ENCODE measurements at regions not wholly inside any gene's neighbourhood (a gene's known extent, or its start where the extent isn't known, plus 50 kb on each side); places are given as distances from the start of the nearest gene placed in this dataset.

DNA sequence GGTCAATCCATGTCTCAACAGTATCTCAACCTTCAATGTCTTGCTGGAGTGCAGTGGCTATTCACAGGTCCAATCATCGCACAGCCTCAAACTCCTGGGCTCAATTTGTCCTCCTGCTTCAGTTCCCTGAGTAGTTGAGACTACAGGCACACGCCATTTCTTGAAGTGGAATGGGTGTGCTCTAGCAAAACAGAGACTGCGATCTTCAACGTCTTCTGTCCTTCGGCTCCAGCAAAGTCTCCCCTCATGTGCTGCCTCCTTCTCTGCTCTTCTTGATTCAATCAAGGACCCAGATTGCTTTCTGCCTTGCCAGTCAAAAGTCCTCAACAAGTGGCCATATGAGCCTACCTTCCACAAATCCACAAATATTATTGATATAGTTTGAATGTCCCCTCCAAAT, 466.7 kb upstream of the MIR17HG start:
- H3K36me3 ChIP-seq (ENCODE audit: insufficient read depth) = no peaks in the 10 kb centered on the region
- Mint-ChIP-seq H3K4me1 (no peaks in the 10 kb centered on the region), H3K27ac (no peak overlapping the region), H3K9me3 (no peaks in the 10 kb centered on the region), H3K27me3 (ENCODE audit: insufficient read depth, low read depth, poor library complexity) (peaks cover 5% of the 10 kb centered on the region), H3K36me3 (ENCODE audit: low read depth) (no peaks in the 10 kb centered on the region), H3K4me3 (no peak overlapping the region)
- H3F3A ChIP-seq (replicated peaks; ENCODE audit: low read depth) = no peaks in the 10 kb centered on the region
- TF ChIP-seq, protein P1, sequence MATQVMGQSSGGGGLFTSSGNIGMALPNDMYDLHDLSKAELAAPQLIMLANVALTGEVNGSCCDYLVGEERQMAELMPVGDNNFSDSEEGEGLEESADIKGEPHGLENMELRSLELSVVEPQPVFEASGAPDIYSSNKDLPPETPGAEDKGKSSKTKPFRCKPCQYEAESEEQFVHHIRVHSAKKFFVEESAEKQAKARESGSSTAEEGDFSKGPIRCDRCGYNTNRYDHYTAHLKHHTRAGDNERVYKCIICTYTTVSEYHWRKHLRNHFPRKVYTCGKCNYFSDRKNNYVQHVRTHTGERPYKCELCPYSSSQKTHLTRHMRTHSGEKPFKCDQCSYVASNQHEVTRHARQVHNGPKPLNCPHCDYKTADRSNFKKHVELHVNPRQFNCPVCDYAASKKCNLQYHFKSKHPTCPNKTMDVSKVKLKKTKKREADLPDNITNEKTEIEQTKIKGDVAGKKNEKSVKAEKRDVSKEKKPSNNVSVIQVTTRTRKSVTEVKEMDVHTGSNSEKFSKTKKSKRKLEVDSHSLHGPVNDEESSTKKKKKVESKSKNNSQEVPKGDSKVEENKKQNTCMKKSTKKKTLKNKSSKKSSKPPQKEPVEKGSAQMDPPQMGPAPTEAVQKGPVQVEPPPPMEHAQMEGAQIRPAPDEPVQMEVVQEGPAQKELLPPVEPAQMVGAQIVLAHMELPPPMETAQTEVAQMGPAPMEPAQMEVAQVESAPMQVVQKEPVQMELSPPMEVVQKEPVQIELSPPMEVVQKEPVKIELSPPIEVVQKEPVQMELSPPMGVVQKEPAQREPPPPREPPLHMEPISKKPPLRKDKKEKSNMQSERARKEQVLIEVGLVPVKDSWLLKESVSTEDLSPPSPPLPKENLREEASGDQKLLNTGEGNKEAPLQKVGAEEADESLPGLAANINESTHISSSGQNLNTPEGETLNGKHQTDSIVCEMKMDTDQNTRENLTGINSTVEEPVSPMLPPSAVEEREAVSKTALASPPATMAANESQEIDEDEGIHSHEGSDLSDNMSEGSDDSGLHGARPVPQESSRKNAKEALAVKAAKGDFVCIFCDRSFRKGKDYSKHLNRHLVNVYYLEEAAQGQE (IDR thresholded peaks at IDR 0.05; ENCODE audit: unreplicated experiment) = no peak
- TF ChIP-seq STAT1 (IDR thresholded peaks at IDR 0.05; ENCODE audit: unreplicated experiment) (no peak), EZH2phosphoT487 (IDR thresholded peaks at IDR 0.05; ENCODE audit: unreplicated experiment) (no peak)
- TF ChIP-seq, protein P2, sequence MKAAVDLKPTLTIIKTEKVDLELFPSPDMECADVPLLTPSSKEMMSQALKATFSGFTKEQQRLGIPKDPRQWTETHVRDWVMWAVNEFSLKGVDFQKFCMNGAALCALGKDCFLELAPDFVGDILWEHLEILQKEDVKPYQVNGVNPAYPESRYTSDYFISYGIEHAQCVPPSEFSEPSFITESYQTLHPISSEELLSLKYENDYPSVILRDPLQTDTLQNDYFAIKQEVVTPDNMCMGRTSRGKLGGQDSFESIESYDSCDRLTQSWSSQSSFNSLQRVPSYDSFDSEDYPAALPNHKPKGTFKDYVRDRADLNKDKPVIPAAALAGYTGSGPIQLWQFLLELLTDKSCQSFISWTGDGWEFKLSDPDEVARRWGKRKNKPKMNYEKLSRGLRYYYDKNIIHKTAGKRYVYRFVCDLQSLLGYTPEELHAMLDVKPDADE (IDR thresholded peaks at IDR 0.05) = no peak
- H3K27me3 ChIP-seq (ENCODE audit: insufficient read depth) = no peaks in the 10 kb centered on the region
- H3K27ac ChIP-seq (ENCODE audit: low read depth) = no peak overlapping the region
- H3K79me2 ChIP-seq (replicated peaks; ENCODE audit: insufficient read depth) = no peaks in the 10 kb centered on the region
- H3K4me3 ChIP-seq = no peak overlapping the region
- H3K9me2 ChIP-seq (ENCODE audit: insufficient read depth) = no peaks in the 10 kb centered on the region
- ATAC-seq = no peak
- H4K20me1 ChIP-seq (replicated peaks; ENCODE audit: insufficient read depth) = no peaks in the 10 kb centered on the region
- no peaks in the 10 kb centered on the region for H3K4me1 ChIP-seq (ENCODE audit: insufficient read depth)
- H2AFZ ChIP-seq = 0 out of 2 replicates have a peak overlapping the region, but pooled peaks have one; percentile 69
- no peak for DNase-seq (ENCODE audit: low spot score)
- H3K4me2 ChIP-seq = no peak overlapping the region

DNA sequence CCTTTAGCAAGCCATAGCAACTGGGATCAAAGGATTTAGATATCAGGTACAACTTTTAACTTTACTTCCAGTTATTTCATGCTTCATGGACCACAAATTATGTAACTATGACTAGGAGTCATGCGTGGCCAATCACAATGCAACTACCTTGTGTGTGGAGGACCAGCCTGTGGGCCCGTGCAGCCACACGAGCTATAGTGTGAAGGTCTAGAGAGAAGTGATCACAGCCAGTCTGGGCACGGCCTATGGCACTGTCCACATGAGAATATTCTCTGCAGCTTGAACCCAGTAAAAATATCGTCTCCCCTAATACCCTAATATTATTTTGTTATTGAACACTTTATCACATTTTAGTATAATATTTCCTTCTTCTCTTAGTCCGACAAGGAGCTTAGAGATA, 464.9 kb upstream of the MIR17HG start:
- no peaks in the 10 kb centered on the region for H3K36me3 ChIP-seq (ENCODE audit: insufficient read depth)
- H3K9me2 ChIP-seq (ENCODE audit: insufficient read depth) = no peaks in the 10 kb centered on the region; the same call in 1 of the 2 replicates
- Mint-ChIP-seq H3K36me3 (ENCODE audit: low read depth) (no peaks in the 10 kb centered on the region), H3K4me3 (no peak overlapping the region), H3K27me3 (ENCODE audit: insufficient read depth, low read depth, poor library complexity) (peaks cover 5% of the 10 kb centered on the region), H3K4me1 (no peaks in the 10 kb centered on the region), H3K9me3 (no peaks in the 10 kb centered on the region), H3K27ac (no peak overlapping the region)
- H4K20me1 ChIP-seq (replicated peaks; ENCODE audit: insufficient read depth) = no peaks in the 10 kb centered on the region
- H3K27me3 ChIP-seq (ENCODE audit: insufficient read depth) = no peaks in the 10 kb centered on the region
- no peak overlapping the region for H3K27ac ChIP-seq (ENCODE audit: low read depth)
- H3F3A ChIP-seq (replicated peaks; ENCODE audit: low read depth) = no peaks in the 10 kb centered on the region
- no peak overlapping the region for H2AFZ ChIP-seq
- no peaks in the 10 kb centered on the region for H3K79me2 ChIP-seq (replicated peaks; ENCODE audit: insufficient read depth)
- no peaks in the 10 kb centered on the region for H3K4me1 ChIP-seq (ENCODE audit: insufficient read depth)
- ATAC-seq (no peak), DNase-seq (ENCODE audit: low spot score) (no peak)
- no peak overlapping the region for H3K4me2 ChIP-seq
- H3K4me3 ChIP-seq = no peak overlapping the region
- TF ChIP-seq, protein P1 (IDR thresholded peaks at IDR 0.05; ENCODE audit: unreplicated experiment) = no peak
- TF ChIP-seq POLR2AphosphoS5 (IDR thresholded peaks at IDR 0.05; ENCODE audit: low read depth) (no peak), JUNB (IDR thresholded peaks at IDR 0.05; ENCODE audit: unreplicated experiment) (no peak), NANOG (IDR thresholded peaks at IDR 0.05; ENCODE audit: borderline replicate concordance) (no peak), STAT1 (IDR thresholded peaks at IDR 0.05; ENCODE audit: unreplicated experiment) (no peak), ZNF114 (CRISPR knock-in tag; IDR thresholded peaks at IDR 0.05) (no peak), EZH2phosphoT487 (IDR thresholded peaks at IDR 0.05; ENCODE audit: unreplicated experiment) (no peak), ZNF331 (CRISPR knock-in tag; IDR thresholded peaks at IDR 0.05; ENCODE audit: low read depth) (no peak)
- TF ChIP-seq, protein P3, sequence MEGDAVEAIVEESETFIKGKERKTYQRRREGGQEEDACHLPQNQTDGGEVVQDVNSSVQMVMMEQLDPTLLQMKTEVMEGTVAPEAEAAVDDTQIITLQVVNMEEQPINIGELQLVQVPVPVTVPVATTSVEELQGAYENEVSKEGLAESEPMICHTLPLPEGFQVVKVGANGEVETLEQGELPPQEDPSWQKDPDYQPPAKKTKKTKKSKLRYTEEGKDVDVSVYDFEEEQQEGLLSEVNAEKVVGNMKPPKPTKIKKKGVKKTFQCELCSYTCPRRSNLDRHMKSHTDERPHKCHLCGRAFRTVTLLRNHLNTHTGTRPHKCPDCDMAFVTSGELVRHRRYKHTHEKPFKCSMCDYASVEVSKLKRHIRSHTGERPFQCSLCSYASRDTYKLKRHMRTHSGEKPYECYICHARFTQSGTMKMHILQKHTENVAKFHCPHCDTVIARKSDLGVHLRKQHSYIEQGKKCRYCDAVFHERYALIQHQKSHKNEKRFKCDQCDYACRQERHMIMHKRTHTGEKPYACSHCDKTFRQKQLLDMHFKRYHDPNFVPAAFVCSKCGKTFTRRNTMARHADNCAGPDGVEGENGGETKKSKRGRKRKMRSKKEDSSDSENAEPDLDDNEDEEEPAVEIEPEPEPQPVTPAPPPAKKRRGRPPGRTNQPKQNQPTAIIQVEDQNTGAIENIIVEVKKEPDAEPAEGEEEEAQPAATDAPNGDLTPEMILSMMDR (conservative IDR thresholded peaks at IDR 0.05; ENCODE audit: low read depth in 2 of 2) = no peak
- TF ChIP-seq, protein P2 (IDR thresholded peaks at IDR 0.05) = no peak

All from GM23338 (cell line).